Activated naive CD4-positive, alpha-beta T cell treated with anti-CD3 and anti-CD28 coated beads, Interleukin-2, amount 10 ng/mL, durations not matched to agents 7 days and 5 days (primary cell): ENCODE measurements at regions not wholly inside any gene's neighbourhood (a gene's known extent, or its start where the extent isn't known, plus 50 kb on each side); places are given as distances from the start of the nearest gene placed in this dataset.
"Not testable (repeated sequence)": the region's sequence is repeated elsewhere in the genome, so short reads cannot be mapped to it uniquely, and the experiment has no call there.

Experiments used
- CTCF ChIA-PET: fragments of 350-600 bp; sonication (Branson Sonifier 250); formaldehyde crosslinking; loops from one replicate; lab custom pipeline; 2021; ENCODE audit warnings: antibody characterized with exemption; lab: Charles Lee
- DNase-seq: peaks from one replicate; pipeline ENCODE4 v3.0.0-alpha.2; 2020
- H3K27ac Mint-ChIP-seq: one replicate; pipeline ENCODE4 v1.8.0; 2021; ENCODE audit warnings: mild to moderate bottlenecking, moderate library complexity, mixed read lengths
- H3K27me3 Mint-ChIP-seq: one replicate; pipeline ENCODE4 v1.8.0; 2021; ENCODE audit warnings: mild to moderate bottlenecking, mixed read lengths
- H3K36me3 Mint-ChIP-seq: one replicate; pipeline ENCODE4 v1.8.0; 2021; ENCODE audit warnings: mixed read lengths
- H3K4me1 Mint-ChIP-seq: one replicate; pipeline ENCODE4 v1.8.0; 2021; ENCODE audit warnings: mixed read lengths
- H3K4me3 Mint-ChIP-seq: one replicate; pipeline ENCODE4 v1.8.0; 2021; ENCODE audit warnings: mild to moderate bottlenecking, moderate library complexity, mixed read lengths
- H3K9me3 Mint-ChIP-seq: one replicate; pipeline ENCODE4 v1.8.0; 2021; ENCODE audit warnings: mixed read lengths

- peaks cover 6% of the 10 kb centered on the region for H3K9me3 Mint-ChIP-seq
- H3K27ac Mint-ChIP-seq: no peak overlapping the region
- DNase-seq: no peak
- H3K36me3 Mint-ChIP-seq: no peaks in the 10 kb centered on the region
- H3K27me3 Mint-ChIP-seq: no peaks in the 10 kb centered on the region
- no peak overlapping the region for H3K4me3 Mint-ChIP-seq
- H3K4me1 Mint-ChIP-seq: no peaks in the 10 kb centered on the region
- CTCF ChIA-PET: no interaction called here
These were observed 264.9 kb upstream of the LMO3 start for GRCh38 chr12:16870845-16871244.

- no peak for DNase-seq
- H3K27me3 Mint-ChIP-seq: no peaks in the 10 kb centered on the region
- CTCF ChIA-PET: no interaction called here
- H3K36me3 Mint-ChIP-seq: no peaks in the 10 kb centered on the region
- H3K9me3 Mint-ChIP-seq: peaks cover 4% of the 10 kb centered on the region
- H3K27ac Mint-ChIP-seq: no peak overlapping the region
- no peak overlapping the region for H3K4me3 Mint-ChIP-seq
- no peaks in the 10 kb centered on the region for H3K4me1 Mint-ChIP-seq
These were observed 257.8 kb upstream of the LMO3 start for GRCh38 chr12:16863742-16864141.

GRCh38 chr12:16857456-16857923 is 251.5 kb upstream of the LMO3 start:
- no peak for DNase-seq
- CTCF ChIA-PET: no interaction called here
- no peaks in the 10 kb centered on the region for H3K4me1 Mint-ChIP-seq
- H3K9me3 Mint-ChIP-seq: peaks cover 6% of the 10 kb centered on the region
- H3K4me3 Mint-ChIP-seq: no peak overlapping the region
- no peak overlapping the region for H3K27ac Mint-ChIP-seq
- no peaks in the 10 kb centered on the region for H3K27me3 Mint-ChIP-seq
- H3K36me3 Mint-ChIP-seq: no peaks in the 10 kb centered on the region

- Mint-ChIP-seq H3K36me3 (no peaks in the 10 kb centered on the region), H3K27me3 (no peaks in the 10 kb centered on the region), H3K9me3 (peaks cover 6% of the 10 kb centered on the region), H3K4me3 (no peak overlapping the region), H3K4me1 (no peaks in the 10 kb centered on the region), H3K27ac (no peak overlapping the region)
- DNase-seq: no peak
- CTCF ChIA-PET: no interaction called here
These were observed 248.5 kb upstream of the LMO3 start for GRCh38 chr12:16854465-16854864.

DNA sequence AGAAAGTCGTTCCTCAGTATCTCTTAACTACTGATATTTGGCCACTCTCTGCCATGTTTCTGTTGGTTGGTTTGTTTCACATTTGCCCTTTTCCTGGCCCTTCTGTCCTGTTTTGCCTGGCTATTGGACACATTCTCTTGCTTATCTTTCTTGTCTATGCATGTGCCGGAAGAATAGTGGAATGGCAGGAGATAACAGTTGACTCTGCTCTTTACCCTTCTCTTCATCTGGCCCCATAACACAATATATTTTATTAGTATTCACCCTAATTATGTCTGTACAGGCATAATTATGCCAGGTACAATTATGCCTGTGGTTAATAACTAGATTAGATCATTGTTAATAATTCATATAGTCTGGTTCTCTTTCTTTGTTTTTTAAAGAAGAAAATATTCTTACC is 243.5 kb upstream of the LMO3 start:
- H3K4me3 Mint-ChIP-seq: no peak overlapping the region
- DNase-seq: no peak
- no peaks in the 10 kb centered on the region for H3K4me1 Mint-ChIP-seq
- H3K36me3 Mint-ChIP-seq: no peaks in the 10 kb centered on the region
- peaks cover 2% of the 10 kb centered on the region for H3K9me3 Mint-ChIP-seq
- no peak overlapping the region for H3K27ac Mint-ChIP-seq
- CTCF ChIA-PET: no interaction called here
- H3K27me3 Mint-ChIP-seq: no peaks in the 10 kb centered on the region

DNA sequence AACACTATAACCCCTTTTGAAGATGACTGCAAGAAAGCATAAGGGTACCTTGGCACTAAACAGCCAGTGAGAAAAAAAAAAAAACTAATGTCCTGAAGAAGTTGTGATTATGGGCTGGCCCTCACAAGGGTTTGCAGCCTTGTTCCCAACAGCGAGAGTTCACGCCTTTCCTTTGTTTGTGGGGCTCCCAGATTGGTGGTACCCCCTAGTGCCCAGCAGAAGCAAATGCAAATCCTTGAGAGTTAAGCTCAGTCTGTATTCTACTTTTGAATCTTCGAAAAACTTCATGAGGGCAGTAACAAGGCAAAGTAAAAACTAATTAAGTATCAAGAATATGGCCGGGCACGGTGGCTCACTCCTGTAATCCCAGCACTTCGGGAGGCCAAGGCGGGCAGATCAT is 238.9 kb upstream of the LMO3 start:
- Mint-ChIP-seq H3K4me1 (no peaks in the 10 kb centered on the region), H3K36me3 (no peaks in the 10 kb centered on the region), H3K4me3 (no peak overlapping the region), H3K9me3 (peaks cover 3% of the 10 kb centered on the region), H3K27ac (no peak overlapping the region), H3K27me3 (no peaks in the 10 kb centered on the region)
- DNase-seq: no peak
- CTCF ChIA-PET: no interaction called here

- CTCF ChIA-PET: no interaction called here
- no peaks in the 10 kb centered on the region for H3K27me3 Mint-ChIP-seq
- no peaks in the 10 kb centered on the region for H3K36me3 Mint-ChIP-seq
- no peak overlapping the region for H3K4me3 Mint-ChIP-seq
- DNase-seq: no peak
- H3K9me3 Mint-ChIP-seq: peaks cover 19% of the 10 kb centered on the region
- no peak overlapping the region for H3K27ac Mint-ChIP-seq
- H3K4me1 Mint-ChIP-seq: no peaks in the 10 kb centered on the region
These were observed 227.5 kb upstream of the LMO3 start for GRCh38 chr12:16833376-16834015.

GRCh38 chr12:16828891-16829290 is 222.9 kb upstream of the LMO3 start:
- Mint-ChIP-seq H3K27ac (no peak overlapping the region), H3K4me3 (no peak overlapping the region), H3K27me3 (no peaks in the 10 kb centered on the region), H3K9me3 (peaks cover 21% of the 10 kb centered on the region), H3K4me1 (no peaks in the 10 kb centered on the region), H3K36me3 (no peaks in the 10 kb centered on the region)
- DNase-seq: no peak
- CTCF ChIA-PET: no interaction called here

DNA sequence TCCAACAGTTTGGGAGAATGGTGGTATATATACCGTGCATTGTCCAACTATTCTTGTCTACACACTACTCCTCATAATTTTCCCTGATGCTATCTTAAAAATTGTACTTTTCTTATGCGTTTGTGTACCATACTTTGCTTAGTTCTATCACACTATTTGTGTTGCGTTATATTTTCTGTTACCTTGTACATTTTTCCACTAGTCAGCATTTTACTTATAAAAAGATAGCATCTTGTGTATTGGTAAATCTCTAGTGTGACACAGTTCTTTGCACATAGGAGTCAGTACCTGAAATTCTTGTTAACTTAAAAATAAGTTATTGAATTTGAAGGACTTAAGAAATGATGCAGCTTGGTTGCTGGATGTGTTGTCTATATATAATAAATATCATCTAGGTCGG is 201.8 kb upstream of the LMO3 start:
- H3K4me1 Mint-ChIP-seq: no peaks in the 10 kb centered on the region
- no peaks in the 10 kb centered on the region for H3K27me3 Mint-ChIP-seq
- H3K36me3 Mint-ChIP-seq: no peaks in the 10 kb centered on the region
- CTCF ChIA-PET: no interaction called here
- no peak overlapping the region for H3K27ac Mint-ChIP-seq
- H3K4me3 Mint-ChIP-seq: no peak overlapping the region
- DNase-seq: no peak
- H3K9me3 Mint-ChIP-seq: peaks cover 26% of the 10 kb centered on the region

GRCh38 chr12:16796168-16796567 is 190.2 kb upstream of the LMO3 start:
- DNase-seq: no peak
- CTCF ChIA-PET: no interaction called here
- peaks cover 22% of the 10 kb centered on the region for H3K9me3 Mint-ChIP-seq
- no peaks in the 10 kb centered on the region for H3K27me3 Mint-ChIP-seq
- no peak overlapping the region for H3K4me3 Mint-ChIP-seq
- H3K4me1 Mint-ChIP-seq: no peaks in the 10 kb centered on the region
- H3K27ac Mint-ChIP-seq: no peak overlapping the region
- H3K36me3 Mint-ChIP-seq: no peaks in the 10 kb centered on the region

DNA sequence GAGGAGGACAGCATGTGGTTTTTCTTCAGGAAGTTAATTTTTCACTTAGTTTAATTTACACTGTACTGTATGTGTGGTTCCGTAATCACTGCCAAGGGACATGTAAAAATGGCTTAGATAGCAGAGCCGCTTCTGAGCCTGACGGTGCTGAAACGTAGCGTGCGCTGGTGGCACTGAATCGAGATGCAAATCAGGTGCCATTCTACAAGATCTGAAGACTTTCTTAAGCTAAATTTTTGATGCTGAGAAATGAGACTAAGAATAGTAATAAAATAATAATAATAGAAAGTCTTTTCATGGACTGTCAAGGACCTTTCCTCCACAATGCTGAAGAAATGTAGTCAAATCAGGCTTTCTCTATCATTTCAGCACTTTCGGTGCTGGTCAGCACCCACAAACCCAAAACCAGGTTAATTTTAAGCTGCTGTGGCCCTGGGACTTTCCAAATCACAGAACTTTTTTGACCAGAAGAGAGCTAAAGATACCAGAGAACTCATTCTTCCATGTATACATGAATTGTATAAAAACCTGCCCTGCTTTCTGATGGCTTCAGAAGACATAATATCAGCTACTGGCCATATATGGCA is 183.3 kb upstream of the LMO3 start:
- Mint-ChIP-seq H3K4me1 (no peaks in the 10 kb centered on the region), H3K27me3 (no peaks in the 10 kb centered on the region), H3K4me3 (no peak overlapping the region), H3K9me3 (peaks cover 12% of the 10 kb centered on the region), H3K36me3 (no peaks in the 10 kb centered on the region), H3K27ac (no peak overlapping the region)
- DNase-seq: no peak
- CTCF ChIA-PET: no interaction called here

DNA sequence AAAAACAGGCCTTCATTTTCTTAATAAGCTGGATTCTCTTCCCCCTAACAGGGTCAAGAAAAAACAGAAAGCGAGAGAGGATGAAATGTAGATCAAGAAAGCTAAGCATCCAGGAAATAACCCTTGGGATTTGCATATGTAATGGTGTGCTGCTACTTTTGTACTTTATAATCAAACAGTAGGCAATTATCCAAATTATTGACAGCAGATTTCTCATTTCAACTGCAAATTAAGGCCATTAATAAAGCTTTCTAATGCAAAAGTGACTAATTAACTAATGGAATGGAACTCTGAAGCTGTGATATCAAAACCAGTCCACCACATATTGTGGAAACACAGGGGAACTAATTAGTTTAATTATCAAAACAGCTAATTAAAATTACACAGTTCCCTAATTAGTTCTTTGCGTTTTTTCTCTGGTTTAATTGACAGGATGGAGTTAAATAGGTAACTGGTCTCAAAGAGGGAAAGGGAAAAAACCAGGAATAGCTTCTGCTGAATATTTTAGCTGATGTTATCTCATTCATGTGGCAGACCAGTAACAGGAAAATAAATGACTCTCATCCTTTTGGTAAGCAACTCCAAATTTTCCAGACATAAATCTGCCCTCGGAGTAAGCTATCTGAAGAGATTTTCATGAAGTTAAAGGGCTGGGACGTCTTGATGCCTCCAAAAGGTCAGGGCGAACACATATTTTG is 182.7 kb upstream of the LMO3 start:
- Mint-ChIP-seq H3K4me3 (no peak overlapping the region), H3K36me3 (no peaks in the 10 kb centered on the region), H3K27me3 (no peaks in the 10 kb centered on the region), H3K27ac (no peak overlapping the region), H3K9me3 (peaks cover 9% of the 10 kb centered on the region), H3K4me1 (no peaks in the 10 kb centered on the region)
- CTCF ChIA-PET: no interaction called here
- no peak for DNase-seq

- no peaks in the 10 kb centered on the region for H3K9me3 Mint-ChIP-seq
- no peak overlapping the region for H3K27ac Mint-ChIP-seq
- H3K4me3 Mint-ChIP-seq: no peak overlapping the region
- DNase-seq: no peak
- H3K4me1 Mint-ChIP-seq: no peaks in the 10 kb centered on the region
- no peaks in the 10 kb centered on the region for H3K27me3 Mint-ChIP-seq
- CTCF ChIA-PET: no interaction called here
- H3K36me3 Mint-ChIP-seq: no peaks in the 10 kb centered on the region
These were observed 180.0 kb upstream of the LMO3 start for GRCh38 chr12:16785953-16786352.

DNA sequence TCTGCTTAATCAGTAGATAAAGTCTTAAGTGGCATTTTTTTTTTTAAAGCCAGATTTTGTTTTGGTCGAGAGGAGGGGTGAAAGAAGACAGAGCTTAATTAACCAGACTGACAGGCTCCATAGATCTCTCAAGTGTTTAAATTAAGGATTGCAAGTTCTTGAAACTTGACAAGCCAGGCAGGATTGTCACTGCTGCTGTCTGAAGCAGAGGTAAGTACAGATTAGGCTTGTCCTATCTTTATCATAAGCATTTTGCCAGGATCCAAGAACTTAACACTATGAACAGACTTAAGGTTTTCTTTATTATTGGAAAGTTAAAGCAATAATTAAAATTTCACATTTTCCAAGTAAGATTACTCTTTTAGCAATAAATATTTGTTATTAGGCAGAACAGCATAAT is 179.6 kb upstream of the LMO3 start:
- Mint-ChIP-seq H3K4me1 (no peaks in the 10 kb centered on the region), H3K36me3 (no peaks in the 10 kb centered on the region), H3K4me3 (no peak overlapping the region), H3K27me3 (no peaks in the 10 kb centered on the region), H3K27ac (no peak overlapping the region), H3K9me3 (no peaks in the 10 kb centered on the region)
- CTCF ChIA-PET: no interaction called here
- DNase-seq: no peak

GRCh38 chr12:16769129-16769528 is 163.2 kb upstream of the LMO3 start:
- DNase-seq, H3K4me1 Mint-ChIP-seq, H3K36me3 Mint-ChIP-seq, CTCF ChIA-PET, H3K27ac Mint-ChIP-seq, H3K27me3 Mint-ChIP-seq, H3K4me3 Mint-ChIP-seq: not testable (repeated sequence)
- peaks cover 26% of the 10 kb centered on the region for H3K9me3 Mint-ChIP-seq
